GM19395 (cell line): ENCODE measurements at regions not wholly inside any gene's neighbourhood (a gene's known extent, or its start where the extent isn't known, plus 50 kb on each side); places are given as distances from the start of the nearest gene placed in this dataset.
A peak's percentile ranks its signal among the peaks of the same experiment; 100 is the strongest.

Source experiments
- ATAC-seq: cut with Tn5 transposase; IDR thresholded peaks from one replicate; pipeline ENCODE4 v1.9.1; 2021; ENCODE audit warnings: mild to moderate bottlenecking, moderate library complexity; ENCODE audit not compliant: unreplicated experiment

DNA sequence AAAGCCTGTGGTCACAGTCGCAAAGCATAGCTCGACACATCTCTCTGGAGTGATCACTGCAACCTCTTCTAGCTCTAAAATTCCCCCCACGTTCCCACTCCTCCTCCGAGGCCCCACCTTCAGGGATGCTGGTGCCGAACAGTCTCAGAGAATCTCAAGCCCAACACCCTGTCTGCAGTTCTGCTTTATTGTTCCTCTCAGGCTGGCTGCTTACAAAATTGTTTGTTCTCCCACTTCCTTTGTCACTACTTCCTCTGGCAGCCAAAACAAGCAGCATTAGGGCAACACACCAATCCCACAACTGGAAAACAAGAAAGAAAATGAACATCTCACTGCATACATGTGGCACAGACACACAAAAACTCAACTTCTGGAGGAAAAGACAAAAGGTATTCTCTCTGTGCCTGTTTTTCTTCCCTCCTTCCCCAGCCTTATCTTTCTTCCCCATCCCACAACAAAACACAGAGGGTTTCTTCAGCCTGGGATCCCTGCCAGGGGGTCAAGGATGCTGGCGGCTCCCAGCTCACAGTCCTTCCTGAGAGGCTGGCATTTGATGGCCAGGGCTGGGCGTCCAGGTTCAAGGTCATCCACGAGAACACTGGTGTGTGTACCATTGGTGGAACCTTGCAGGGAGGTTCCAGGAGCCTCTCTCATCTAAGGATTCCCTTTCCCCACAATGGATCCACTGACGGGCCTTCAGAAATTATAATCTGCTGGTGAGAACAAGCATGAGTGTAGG is 108.4 kb downstream of the TMCO5A start:
- ATAC-seq: no peak

GRCh38 chr15:38046257-38047051 is 112.0 kb downstream of the TMCO5A start:
- no peak for ATAC-seq

- no peak for ATAC-seq
Observed at GRCh38 chr15:38048001-38048455, 113.6 kb downstream of the TMCO5A start.

DNA sequence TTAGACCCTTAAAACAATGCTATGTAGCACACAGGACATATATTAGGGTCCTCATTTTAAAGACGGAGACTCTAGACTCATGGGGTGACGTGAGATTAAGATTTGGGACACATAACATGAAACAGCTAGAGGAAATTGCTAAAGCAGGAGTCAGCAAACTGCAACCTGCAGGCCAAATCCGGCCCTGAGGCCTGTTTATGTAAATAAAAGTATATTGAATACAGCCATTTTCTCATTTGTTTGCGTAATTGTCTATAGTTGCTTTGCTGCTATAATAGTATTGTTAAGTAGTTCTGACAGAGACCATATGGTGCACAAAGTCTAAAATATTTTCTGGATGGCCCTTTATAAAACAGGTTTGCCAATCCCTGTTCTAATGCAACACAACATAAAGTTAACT is 115.5 kb downstream of the TMCO5A start:
- no peak for ATAC-seq

DNA sequence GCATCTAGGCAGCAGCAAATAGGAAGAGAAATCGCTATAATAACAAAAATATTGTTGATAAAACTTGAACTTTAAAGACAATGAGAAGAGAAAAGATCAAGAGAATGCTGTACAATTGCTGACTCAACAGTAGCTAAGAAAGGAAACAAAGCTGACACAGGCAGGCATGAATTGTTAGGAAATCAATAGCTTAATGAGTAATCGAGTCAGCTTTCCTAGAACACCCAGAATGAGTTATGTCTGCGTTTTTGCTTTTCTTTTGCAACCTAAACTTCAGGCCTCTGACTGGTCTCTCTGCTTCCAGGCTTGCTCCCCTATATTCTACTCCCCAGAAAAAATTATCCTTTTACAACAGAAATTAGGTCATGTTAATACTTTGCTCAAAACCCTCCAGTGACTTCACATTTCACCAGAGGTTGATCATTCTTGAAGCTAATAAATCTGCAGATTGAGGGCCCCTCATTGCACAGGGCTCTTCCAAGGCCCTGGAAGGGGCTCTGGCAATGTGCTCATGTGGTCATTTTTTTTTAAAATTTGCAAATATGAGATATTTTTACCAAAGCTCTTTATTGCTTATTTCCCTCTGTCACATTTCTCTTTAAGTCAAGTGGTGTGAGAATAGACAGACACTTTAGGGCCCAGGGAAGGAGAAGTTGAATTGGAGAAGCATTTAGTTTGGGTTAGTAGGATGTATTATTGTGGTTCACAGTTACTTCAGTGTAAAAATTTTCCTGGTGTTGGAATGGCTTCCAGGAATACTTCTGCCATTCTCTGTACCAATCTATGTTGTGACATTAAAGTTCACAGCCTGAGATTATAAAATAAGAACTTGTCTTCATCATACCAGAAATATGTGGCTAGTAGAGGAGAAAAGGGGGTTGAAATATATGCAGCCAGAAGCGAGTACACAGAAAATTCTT is 116.3 kb downstream of the TMCO5A start:
- no peak for ATAC-seq

DNA sequence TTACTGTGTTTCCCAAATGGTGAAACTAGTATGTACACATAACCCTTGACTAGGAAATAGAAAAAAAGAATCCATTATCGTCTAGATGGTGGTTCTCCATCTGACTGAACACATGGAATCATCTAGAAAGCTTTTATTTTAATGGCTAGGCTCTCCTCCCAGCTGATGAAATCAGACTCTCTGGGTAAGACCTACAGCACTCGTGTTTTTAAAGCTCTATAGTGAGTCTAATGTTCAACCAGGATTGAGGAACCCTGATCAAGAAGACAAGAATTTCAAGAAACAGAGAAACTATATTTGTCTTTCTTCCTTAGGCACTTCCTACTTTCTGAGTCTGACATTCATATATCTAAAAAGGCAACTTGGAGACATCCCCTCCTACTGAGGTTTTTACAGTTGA is 118.8 kb downstream of the TMCO5A start:
- ATAC-seq: no peak

GRCh38 chr15:38053776-38054175 is 119.3 kb downstream of the TMCO5A start:
- ATAC-seq: no peak

DNA sequence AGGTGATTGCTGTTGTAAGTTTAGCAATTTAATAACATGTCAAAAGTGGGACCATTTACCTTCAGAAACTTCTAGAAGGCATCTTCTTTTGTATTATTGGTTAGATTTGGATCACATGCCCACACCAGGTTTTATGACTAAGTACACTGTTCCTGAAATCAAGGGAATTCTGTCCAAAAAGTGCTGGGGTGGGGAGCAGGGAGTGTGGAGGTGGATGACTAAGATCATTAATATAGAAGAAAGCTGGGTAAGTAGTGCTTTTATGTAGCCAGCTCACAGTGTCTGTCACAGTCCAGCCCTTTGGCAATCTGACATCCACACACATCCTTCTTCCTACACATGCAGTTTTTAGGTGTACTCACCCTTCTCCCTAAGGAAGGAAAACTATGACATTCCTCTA is 120.0 kb downstream of the TMCO5A start:
- no peak for ATAC-seq

DNA sequence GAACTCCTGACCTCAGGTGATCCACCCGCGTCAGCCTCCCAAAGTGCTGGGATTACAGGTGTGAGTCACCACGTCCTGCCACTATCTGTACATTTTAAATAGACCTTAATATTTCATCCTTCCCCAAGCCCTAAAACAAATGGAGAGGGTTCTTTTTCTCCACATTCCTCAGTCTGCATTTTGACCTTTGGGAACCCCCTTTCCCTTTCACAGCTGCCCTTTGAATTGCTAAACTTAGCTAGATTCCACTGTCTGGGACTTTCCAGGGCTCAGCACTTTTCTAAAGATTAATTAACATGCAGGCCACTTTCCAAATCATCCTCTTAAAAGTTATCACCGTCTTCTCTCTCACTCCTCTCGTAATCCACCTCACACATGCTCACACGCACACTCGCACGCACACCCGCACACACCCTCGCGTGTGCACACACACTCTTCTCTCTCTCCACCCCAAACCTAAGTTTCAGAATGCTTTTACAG is 124.2 kb downstream of the TMCO5A start:
- no peak for ATAC-seq

- ATAC-seq: no peak
Observed at GRCh38 chr15:38059665-38060064, 125.2 kb downstream of the TMCO5A start.

GRCh38 chr15:38061856-38062649 is 127.6 kb downstream of the TMCO5A start:
- no peak for ATAC-seq

- no peak for ATAC-seq
Observed at GRCh38 chr15:38062696-38063095, 128.3 kb downstream of the TMCO5A start.

DNA sequence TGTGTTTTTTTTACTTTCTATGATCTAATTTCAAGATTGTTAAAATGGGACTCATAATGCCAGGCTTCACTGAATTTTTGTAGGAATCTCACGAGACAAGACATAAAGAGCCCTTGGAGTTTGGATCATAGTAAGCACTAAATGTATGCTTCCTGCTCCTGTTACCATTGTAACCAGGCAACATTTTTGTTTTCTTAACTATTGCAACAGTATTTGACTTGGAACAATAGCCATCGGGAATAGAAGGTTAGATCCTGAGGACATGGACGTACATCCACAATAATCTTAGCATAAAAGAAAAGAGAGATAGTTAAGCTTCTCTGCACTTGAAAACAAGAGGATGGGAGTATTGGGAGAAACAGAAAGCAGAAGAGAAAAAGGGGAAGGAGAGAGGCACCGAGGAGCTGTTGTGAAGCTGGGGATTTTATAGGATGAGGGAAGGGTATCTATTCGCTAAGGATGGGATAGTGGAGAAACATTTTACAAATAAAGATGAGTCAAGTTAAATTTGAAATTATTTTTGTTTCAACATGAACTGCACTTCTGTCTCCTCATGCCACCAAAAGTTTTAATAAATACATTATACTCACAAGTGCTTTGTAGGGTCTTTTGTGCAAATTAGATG is 131.4 kb downstream of the TMCO5A start:
- ATAC-seq: no peak

- ATAC-seq: no peak
Observed at GRCh38 chr15:38066612-38067011, 132.2 kb downstream of the TMCO5A start.

GRCh38 chr15:38068626-38069391 is 134.4 kb downstream of the TMCO5A start:
- ATAC-seq: peak; percentile 85

DNA sequence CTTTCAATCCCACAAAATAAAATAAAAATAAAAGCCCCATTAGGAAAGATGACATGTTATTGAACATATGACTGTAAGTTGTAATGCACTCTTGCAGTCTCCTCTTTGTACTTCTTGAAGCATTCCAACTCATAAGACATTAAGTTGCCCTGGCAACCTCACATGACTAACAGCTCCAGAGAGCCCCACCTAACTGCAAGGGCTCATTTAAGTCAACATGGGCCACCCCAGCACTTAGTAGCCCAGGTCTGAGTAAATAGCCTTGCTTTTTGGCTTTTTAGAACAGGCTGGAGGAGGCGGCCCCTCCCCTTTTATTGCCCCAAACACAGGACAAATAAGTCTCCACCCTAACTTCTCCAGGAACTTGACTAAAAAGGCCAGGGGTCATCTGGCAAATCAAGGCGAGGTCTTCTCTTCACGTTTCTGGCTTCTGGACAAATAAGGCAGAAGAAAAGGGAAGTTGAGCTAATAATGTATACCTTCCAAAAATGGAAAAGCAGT is 135.1 kb downstream of the TMCO5A start:
- ATAC-seq: no peak

GRCh38 chr15:38070778-38071177 is 136.3 kb downstream of the TMCO5A start:
- no peak for ATAC-seq

GRCh38 chr15:38071211-38071972 is 137.0 kb downstream of the TMCO5A start:
- ATAC-seq: no peak
